SW 1271 (cell line): ENCODE measurements at regions not wholly inside any gene's neighbourhood (a gene's known extent, or its start where the extent isn't known, plus 50 kb on each side); places are given as distances from the start of the nearest gene placed in this dataset.
"Not testable (repeated sequence)": the region's sequence is repeated elsewhere in the genome, so short reads cannot be mapped to it uniquely, and the experiment has no call there.

Experiments used
- DNase-seq, 2 experiments: peaks; one replicate each; lab custom pipeline; 2025; lab: John Stamatoyannopoulos, UW

DNA sequence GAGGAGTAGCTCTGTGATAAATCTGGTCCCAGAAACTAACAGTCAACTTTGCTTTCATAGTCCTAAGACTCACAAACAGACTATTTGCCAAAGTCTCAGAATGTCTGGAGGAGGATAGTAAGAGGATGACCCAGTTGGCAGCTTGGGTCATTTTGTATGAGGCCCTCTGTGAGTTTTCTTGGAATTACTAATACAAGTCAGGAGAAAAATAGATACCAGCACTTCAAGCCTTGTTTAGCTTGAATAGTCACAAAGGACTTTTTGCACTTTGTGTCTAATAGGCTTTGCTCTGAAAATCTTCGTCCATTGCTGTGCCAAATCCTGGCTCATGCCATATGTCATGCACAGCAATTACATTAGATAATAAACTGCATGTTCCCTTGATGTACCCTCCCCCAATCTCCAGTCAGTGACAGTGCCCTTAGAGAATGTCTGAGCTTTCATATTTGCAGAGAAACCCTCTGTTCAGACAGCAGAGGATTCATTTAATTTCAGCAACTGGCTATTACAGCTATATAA is 612.8 kb downstream of the CSNK1G3 start:
- no peak for DNase-seq

DNA sequence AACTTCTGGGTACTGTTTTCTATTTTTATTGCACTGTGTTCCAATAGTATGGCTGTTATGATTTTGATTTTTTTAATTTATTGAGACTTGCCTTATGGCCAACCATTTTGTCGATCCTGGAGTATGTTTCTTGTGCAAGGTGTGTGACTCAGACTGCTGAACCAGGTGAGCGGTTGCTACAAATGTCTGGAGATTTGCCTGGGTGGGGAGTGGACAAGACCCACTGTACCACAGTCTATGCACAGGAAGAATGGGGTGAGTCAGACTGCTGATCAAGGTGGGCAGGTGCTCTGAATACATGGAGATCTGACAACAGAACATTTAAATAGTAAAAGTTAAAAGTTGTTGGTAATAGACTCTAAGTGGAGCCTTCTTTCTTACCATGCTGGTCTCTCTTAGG is 609.2 kb downstream of the CSNK1G3 start:
- no peak for DNase-seq

DNA sequence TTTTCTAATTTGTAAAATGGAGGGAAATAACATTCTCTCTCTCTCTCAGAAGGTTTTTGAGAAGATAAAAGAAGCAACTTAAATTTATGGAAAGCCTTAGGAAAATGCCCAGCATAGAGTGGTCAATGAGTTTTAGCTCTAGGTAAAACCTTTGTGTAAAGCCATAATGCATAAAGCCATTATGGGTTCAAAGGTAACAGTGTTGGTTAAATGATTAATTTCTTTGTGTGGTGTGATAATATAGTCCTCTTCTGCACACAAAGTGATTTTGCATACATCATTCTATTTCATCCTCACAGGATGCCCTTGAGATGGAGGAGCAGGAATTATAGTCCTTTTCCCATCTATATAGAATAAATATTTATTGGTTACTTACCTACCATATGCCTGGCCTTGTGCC is 602.9 kb downstream of the CSNK1G3 start:
- DNase-seq, result no peak

DNA sequence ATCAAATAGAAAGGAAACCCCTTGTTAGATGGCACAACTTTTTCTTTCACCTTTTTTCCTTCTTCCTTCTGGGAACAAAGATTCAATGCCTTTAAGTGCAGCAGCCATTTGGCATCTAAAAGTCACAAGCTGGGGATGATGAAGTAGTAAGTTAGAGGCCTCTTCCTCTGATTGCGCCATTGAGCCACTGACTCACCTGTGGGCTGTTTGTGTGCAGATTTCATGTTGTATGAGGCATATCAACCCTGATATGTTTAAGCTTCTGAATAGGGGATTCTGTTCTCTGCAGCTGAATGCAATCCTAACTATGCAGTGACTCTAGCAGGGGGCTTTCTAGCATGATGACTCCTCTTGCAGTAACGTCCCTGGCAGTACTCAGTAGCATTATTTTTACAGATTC is 599.9 kb downstream of the CSNK1G3 start:
- no peak for DNase-seq

DNA sequence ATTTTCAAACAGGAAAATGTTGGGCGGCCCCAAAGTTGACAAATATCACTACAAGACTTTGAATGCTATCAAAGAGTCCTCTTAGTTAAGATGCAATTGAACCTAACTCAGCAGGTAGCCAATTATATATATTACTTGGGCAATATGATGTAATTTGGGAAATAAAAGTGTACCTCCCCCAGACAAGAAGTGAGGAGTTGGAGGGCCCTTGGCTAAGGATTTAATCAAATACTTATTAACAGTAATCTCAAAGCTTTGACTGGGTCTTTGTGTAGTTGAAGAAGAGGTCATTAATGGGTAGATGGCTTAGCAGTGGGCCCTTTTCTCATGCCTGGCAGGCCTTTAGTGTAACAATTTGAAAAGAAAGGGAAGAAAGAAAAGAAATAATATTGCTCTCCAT is 599.0 kb downstream of the CSNK1G3 start:
- no peak for DNase-seq

DNA sequence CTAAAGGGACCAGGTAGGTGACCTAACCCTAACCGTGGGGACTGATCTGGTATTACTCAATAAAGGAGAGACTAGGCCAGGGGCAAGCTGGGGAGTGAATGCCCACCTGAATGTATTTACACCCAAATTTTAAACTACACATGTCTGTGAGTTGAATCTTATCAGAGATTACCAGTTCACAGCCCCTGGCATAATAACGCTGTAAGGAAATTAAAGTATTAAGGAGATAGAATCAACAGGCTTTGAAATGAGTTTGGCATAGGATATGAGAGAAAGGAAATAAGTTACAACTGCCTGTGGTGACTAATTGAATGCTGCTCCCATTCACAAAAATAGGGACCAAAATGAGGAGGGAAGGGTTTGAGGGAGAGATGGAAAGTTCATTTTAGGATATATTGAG is 593.3 kb downstream of the CSNK1G3 start:
- DNase-seq, result no peak

DNA sequence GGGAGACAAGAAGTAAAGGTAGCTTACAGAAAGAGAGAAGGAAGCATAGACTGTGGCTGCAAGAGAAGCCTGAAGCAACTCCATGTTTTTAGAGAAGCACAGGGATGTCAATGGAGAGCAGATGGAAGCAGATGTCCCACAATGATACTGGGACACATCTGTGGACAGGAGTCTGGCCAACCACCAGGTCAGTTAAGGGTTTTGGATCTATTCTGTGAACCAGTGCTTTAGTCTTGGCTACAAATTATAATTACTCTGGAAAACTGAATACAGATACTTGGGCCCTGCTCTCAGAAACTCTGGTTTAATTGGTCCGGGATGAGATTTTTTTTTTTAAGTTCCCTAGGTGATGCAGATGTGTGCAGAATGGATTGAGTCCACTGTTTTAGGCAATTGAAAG is 592.8 kb downstream of the CSNK1G3 start:
- no peak for DNase-seq

DNA sequence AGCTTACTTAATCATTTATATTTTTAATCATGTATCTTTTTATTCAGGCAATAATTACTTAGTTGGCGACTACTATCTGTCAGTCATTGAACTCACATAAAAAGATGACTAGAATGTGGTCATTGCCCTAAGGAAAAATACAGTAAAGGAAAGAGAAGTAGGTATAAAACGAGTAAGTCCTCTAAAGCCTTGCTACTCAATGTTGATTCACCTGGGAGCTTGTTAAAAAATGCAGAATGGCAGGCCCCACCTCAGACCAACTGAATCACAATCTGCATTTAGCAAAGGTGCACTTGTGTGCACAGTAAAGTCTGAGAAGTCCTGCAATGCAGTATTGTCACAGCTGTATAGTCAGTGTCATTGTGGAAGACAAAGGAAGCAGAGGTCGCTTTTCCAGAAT is 592.4 kb downstream of the CSNK1G3 start:
- DNase-seq, result no peak

DNA sequence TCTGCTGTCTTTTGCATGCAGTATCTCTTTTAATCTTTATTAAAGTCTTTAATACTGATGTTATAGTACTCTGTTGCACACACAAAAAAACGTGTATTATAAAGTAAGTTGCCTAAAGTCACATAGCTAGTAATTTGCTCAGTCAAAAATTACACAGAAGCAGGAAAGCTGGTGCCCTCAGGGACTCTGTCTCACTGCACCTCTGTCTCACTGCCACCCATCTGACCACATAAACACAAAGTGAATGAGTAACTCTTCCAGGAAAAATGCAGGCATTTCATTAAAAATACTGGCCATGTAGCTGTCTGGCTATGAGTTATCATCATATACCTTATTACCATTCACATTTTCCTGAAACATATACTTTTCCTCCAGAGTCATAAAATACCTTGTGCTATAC is 591.7 kb downstream of the CSNK1G3 start:
- no peak for DNase-seq

DNA sequence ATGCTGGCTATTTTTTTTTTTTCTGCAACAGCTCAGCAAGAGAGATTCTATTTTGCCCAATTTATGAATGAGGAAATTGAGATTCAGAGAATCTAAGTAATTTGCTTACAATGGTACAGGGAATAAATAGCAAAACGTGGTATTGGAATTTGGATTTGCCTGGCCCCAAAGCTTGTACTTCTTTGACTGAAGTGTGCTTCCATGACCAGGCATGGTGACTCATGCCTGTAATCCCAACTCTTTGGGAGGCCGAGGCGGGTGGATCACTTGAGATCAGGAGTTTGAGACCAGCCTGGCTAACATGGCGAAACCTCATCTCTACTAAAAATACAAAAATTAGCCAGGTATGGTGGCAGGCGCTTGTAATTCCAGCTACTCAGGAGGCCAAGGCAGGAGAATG is 591.1 kb downstream of the CSNK1G3 start:
- not testable (repeated sequence) for DNase-seq

DNA sequence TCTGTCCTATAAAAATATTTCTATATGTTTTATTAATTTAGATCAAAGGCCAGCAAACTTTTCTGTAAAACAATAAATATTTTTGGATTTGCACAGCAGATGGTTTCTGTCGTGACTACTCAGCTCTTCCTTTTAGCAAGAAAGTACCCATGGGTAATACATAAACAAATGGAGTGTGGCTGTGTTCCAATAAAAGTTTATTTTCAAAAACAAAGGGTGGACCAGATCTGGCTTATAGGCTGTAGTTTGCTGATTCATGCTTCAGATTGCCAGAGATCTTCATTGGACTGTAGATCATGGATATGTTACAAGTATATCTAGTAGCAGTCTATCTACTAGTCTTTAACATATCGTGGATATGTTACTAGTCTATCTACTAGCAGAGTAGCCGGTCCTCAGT is 590.5 kb downstream of the CSNK1G3 start:
- no peak for DNase-seq

DNA sequence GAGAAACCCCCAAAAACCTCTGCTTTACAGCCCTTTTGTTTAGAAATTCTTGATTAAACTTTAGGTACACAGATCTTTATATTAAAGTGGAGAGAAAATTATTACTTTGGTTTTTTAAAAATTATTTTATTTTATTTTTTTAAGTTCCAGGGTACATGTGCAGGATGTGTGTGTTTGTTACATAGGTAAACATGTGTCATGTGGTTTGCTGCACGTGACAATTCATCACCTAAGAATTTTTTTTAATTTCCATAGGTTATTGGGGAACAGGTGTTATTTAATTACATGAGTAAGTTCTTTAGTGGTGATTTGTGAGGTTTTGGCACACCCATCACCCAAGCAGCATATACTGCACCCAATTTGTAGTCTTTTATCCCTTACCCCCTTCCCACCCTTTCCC is 581.7 kb downstream of the CSNK1G3 start:
- no peak for DNase-seq

DNA sequence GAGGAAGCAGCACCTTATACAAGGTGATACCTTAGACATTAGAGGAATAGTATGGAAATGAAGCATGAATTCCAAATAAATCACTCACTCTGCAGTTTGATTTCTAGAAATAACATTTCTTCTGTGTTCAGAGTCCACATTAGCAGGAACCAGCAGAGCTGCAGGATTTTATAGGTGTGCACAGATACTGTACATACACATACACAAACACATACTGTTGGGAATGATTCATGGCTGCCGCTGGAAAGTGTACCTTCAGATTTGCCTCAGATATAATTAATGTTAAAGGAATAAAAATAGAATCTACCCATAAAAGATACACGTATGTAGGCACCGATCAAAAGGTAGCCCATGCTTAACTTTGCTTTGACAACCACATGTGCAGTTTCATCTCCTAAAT is 578.1 kb downstream of the CSNK1G3 start:
- no peak for DNase-seq

DNA sequence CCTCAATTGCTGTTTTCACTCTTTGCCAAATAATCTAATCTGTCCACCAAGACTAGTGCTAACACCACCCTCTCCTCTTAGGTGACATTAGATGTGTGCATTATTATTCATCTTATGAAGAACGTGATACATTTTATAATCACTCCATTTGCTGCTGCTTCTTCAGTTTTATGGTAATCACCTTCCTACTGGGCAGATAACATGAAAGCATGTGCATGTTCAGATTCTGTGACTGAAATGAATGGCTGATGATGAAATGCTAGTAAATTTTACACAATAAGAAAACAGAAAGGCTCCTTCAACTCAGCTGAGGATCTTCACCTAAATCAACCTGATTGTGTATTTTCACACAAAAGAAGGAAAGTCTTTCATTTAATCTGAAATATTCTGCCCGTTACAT is 577.6 kb downstream of the CSNK1G3 start:
- DNase-seq, result no peak

DNA sequence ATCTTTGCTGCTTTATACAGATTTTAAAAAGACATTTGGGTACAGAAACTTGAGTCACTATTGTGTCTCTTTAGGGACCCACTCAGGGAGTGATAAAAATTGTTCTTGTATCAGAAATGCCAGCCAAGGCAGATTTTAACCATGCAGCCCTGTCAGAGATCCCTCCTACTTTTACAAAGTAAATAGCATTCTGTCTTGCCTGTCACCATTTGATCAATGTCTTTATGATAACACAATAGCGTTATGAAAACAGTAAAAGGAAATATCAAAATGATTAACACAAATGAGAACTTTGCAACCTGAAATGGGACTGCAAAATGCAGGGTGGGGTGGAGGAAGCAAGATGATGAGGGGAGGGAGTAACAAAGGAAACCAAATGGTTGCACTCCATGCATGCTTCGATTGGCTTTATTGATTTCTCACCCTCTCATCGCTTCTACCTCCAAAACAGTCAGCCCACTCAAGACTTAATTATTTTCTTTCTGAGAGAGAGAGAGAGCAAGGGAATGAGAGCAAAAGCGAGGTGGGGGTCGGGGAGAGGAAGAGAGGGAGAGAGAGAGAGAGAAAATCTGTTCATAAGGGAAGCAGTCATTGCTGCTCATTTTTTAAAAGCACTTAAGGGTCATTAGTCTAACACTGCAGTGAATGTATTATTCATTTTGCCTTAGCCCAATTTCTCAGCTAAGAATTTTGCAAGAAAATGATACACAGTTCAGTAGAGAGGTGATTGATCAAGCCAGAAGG is 576.5 kb downstream of the CSNK1G3 start:
- no peak for DNase-seq

DNA sequence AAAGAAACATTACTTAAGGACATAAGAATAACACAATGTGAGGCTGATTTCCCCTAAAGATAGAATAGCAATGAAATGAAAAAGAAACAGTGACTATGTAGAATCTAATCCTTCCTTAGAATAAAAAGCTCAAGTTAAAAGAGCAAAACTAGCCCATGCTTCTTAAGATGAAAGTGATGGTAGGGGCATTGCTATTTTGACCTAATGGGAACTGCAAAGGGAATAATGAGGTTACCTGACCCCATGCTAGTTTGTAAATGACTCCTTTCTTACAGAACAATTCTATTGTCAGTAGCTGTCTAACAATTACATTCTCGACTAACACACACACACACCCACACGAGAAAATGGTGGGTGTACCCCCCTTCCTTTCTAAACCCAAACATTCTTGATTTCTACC is 575.8 kb downstream of the CSNK1G3 start:
- DNase-seq, result no peak

DNA sequence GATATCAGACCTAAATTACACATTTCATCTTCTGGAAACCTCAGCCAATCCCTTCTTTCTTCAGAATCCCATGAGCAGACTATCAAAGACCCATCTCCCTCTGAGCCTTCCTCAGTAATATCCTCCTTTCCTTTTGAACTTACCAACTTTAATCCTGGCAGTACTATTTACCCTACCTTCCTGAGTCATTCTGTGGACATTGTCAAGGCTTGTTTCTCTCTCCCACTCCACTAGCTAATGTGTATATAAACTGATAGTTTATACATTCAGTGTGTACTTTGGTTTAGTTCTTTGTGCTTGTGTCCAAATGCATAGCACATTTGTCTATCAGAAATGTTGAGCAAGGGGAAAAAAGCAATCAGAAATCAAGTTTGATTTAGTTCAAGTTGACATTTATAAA is 568.3 kb downstream of the CSNK1G3 start:
- no peak for DNase-seq

DNA sequence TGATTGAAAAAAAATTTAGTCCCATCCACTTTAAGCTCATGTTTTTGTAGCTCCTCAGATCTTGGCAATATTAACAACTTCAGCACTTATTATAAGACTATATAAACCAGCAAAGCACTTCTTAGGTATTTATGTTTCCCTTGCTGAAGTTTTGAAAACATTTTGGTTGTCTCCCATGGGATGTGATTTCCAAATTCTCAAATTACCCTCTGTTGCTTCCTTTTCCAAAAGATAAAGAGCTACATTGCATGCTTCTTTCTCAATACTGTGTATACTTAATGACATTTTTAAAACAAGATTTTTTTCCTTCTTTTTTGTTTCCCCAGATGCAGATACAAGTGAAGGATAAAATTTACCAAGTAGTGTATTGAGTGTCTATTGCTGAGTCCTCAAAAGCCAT is 567.1 kb downstream of the CSNK1G3 start:
- DNase-seq, result no peak

DNA sequence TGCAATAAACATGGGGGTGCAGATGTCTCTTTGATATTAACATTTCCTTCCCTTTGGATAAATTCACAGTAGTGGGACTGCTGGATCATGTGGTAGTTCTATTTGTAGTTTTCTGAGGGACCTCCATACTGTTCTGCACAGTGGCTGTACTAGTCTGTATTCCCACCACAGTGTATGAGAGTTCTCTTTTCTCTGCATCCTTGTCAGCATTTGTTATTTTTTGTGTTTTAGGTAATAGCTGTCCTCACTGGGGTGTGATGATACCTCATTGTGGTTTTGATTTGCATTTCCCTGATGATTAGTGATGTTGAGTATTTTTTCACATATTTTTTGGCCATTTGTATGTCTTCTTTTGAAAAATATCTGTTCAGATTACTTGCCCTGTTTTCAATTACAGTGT is 562.5 kb downstream of the CSNK1G3 start:
- DNase-seq, result no peak

DNA sequence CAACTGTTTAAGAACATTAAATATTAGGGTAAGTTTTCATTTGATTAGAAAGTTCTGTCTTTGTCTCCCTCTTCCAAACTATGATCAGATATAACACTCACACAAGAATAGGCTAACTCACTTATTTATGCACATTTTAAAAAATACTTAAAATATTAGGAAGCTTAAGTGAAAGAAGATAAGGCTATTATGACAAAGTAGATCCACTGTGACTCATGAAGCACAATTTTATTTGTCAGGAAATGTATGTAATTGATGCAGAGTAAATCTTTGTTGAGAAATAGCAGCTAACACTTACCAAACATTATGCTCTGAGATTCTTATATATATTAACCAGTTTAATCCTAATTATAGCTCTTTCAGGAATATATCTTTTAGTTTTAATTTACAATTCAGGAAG is 560.6 kb downstream of the CSNK1G3 start:
- no peak for DNase-seq

DNA sequence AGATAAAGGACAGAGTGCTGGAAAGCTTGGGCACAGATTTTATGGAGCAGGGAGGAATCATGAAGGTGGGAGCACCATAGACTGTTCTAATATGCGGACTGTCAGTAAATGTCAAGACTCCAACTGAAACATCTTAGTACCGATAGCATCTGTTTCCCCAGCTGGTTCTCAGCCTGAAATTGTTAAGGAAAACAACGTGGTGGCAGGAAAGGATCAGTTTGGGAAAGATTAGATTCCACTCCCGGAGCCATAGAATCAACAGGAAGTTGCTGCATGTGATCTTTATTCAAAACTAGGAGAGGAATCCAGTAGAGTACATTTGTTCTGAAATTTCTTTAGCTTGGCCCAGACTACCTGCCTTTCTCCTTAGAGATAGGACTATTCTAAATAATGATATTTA is 559.1 kb downstream of the CSNK1G3 start:
- no peak for DNase-seq

DNA sequence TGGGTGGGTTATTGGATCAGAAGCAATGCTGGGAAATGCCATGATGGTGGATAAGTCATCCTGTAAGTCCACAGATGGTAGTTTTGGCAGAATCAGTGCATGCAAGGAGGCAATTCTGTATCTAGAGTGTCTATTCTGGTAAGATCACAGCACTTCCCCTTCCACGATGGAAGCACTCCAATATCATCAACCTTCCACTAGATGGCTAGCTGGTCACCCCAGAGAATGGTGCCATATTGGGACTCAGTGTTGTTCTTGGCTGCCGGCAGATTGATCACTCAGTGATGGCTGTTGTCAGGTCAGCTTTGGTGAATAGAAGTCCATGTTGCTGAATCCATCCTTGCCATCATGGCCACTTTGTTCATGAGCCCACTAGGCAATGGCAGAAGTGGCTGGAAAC is 553.5 kb downstream of the CSNK1G3 start:
- no peak for DNase-seq

DNA sequence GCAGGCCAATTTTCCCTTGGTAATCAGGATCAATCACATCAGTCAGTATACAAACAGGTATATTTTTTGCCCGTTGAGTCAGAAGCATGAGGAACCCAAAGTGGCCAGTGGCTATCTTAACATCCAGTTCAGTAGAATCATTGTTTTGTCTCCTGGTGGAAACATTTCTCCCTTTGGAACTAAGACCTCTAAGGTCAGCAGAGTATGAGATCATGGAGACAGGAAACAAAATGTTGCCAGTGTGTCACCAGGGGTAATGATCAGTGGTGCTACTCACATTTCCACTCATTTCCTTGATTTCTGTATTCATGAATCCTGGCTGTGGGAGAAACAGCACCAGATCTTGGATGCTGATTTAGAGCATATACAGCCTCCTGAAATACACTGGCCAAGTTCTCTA is 553.0 kb downstream of the CSNK1G3 start:
- no peak for DNase-seq

DNA sequence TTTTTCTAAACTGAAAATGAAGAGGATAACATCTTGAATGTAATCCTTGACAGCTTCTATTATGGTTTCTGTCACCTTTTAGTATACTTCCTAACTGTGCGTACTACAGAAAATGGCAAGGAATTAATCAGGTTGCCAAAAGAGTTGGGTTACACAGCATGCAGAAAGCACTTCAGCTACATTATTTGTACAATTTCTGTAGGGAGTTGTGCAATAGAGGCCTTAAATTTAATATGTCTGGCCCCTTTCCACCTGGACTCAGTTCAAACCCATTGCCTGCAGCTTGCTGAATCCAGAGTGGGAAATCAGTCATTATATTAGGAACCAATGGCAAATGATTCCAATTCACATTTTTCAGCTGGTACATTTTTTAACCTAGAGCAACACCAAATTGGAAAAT is 549.7 kb downstream of the CSNK1G3 start:
- no peak for DNase-seq

DNA sequence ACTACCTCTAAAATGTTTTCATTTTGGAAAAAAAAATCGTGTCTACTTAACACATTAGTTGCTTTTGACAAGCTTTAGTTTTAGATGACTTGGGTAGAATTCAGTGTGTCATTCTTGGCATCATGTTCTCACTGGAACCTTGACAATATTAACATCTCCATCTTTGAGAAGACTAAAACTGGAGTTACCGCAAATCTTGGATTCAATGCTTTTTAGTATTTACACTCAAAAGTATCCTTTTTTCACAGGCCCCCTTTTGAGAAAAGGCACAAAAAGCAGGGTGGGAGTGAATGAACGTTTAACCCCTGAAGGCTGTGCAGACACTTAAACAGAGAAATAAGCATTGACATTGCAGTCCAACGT is 549.1 kb downstream of the CSNK1G3 start:
- DNase-seq, result no peak
